GDM1 (cell line): ENCODE measurements at regions not wholly inside any gene's neighbourhood (a gene's known extent, or its start where the extent isn't known, plus 50 kb on each side); places are given as distances from the start of the nearest gene placed in this dataset.
"Not testable (repeated sequence)": the region's sequence is repeated elsewhere in the genome, so short reads cannot be mapped to it uniquely, and the experiment has no call there.

Source experiments
- DNase-seq: peaks from one replicate; lab custom pipeline; 2025; lab: John Stamatoyannopoulos, UW

GRCh38 chr16:29108625-29109169 lies 123.8 kb downstream of the LAT start:
- not testable (repeated sequence) for DNase-seq

GRCh38 chr16:29107299-29107698 lies 122.4 kb downstream of the LAT start:
- DNase-seq, result no peak

- not testable (repeated sequence) for DNase-seq
Measured at GRCh38 chr16:29106259-29106908, 121.5 kb downstream of the LAT start.

GRCh38 chr16:29104600-29104999 lies 119.7 kb downstream of the LAT start:
- not testable (repeated sequence) for DNase-seq

GRCh38 chr16:29097965-29098364 lies 113.1 kb downstream of the LAT start:
- not testable (repeated sequence) for DNase-seq

GRCh38 chr16:29094729-29095624 lies 110.1 kb downstream of the LAT start:
- not testable (repeated sequence) for DNase-seq

- DNase-seq, result not testable (repeated sequence)
Measured at GRCh38 chr16:29094325-29094724, 109.5 kb downstream of the LAT start.

GRCh38 chr16:29089679-29090078 lies 104.8 kb downstream of the LAT start:
- DNase-seq, result not testable (repeated sequence)

GRCh38 chr16:29087673-29088072 lies 102.8 kb downstream of the LAT start:
- not testable (repeated sequence) for DNase-seq

GRCh38 chr16:29081829-29082639 lies 97.2 kb downstream of the LAT start:
- DNase-seq, result not testable (repeated sequence)

- DNase-seq, result not testable (repeated sequence)
Measured at GRCh38 chr16:29074554-29075402, 89.9 kb downstream of the LAT start.

- not testable (repeated sequence) for DNase-seq
Measured at GRCh38 chr16:29062235-29062634, 77.4 kb downstream of the LAT start.

- not testable (repeated sequence) for DNase-seq
Measured at GRCh38 chr16:29061467-29061921, 76.6 kb downstream of the LAT start.

GRCh38 chr16:29060022-29060810 lies 75.4 kb downstream of the LAT start:
- not testable (repeated sequence) for DNase-seq

- DNase-seq, result not testable (repeated sequence)
Measured at GRCh38 chr16:29059575-29059974, 74.7 kb downstream of the LAT start.
